KMS-11 (cell line): ENCODE measurements at regions not wholly inside any gene's neighbourhood (a gene's known extent, or its start where the extent isn't known, plus 50 kb on each side); places are given as distances from the start of the nearest gene placed in this dataset.

ENCODE experiments used
- H2AFZ ChIP-seq: fragments of 200-600 bp; sonication (generic); 2 replicates; pipeline ENCODE4 v1.6.1; 2016; ENCODE audit warnings: antibody characterized with exemption, mixed run types, low read depth
- H3K27ac ChIP-seq: fragments of 200-600 bp; sonication (generic); 2 replicates; pipeline ENCODE4 v1.6.1; 2016; ENCODE audit warnings: mild to moderate bottlenecking, mixed run types
- H3K27me3 ChIP-seq: fragments of 200-600 bp; sonication (generic); 2 replicates; pipeline ENCODE4 v1.6.1; 2017; ENCODE audit warnings: mild to moderate bottlenecking, low read depth, mixed run types, moderate library complexity; ENCODE audit not compliant: insufficient read depth
- H3K36me3 ChIP-seq: fragments of 200-600 bp; sonication (generic); 2 replicates; pipeline ENCODE4 v1.6.1; 2017; ENCODE audit warnings: mild to moderate bottlenecking, mixed run types; ENCODE audit not compliant: insufficient read depth
- H3K4me1 ChIP-seq: fragments of 200-600 bp; sonication (generic); 2 replicates; pipeline ENCODE4 v1.6.1; 2016; ENCODE audit warnings: mild to moderate bottlenecking, low read depth, mixed run types; ENCODE audit not compliant: poor library complexity, severe bottlenecking
- H3K4me2 ChIP-seq: fragments of 200-600 bp; sonication (generic); 2 replicates; pipeline ENCODE4 v1.7.0; 2016; ENCODE audit warnings: mild to moderate bottlenecking, mixed run types
- H3K4me3 ChIP-seq: fragments of 200-600 bp; sonication (generic); IDR thresholded peaks from 2 replicates; pipeline ENCODE4 v1.6.1; 2017; ENCODE audit warnings: low read depth, low read length, mixed read lengths; ENCODE audit not compliant: insufficient read depth
- H3K79me2 ChIP-seq: fragments of 200-600 bp; sonication (generic); 2 replicates; pipeline ENCODE4 v1.6.1; 2016; ENCODE audit warnings: low read depth, mixed run types; ENCODE audit not compliant: insufficient read depth
- H3K9ac ChIP-seq: fragments of 200-600 bp; sonication (generic); 2 replicates; pipeline ENCODE4 v1.6.1; 2016; ENCODE audit warnings: mild to moderate bottlenecking, mixed run types
- H4K20me1 ChIP-seq: fragments of 200-600 bp; sonication (generic); 2 replicates; pipeline ENCODE4 v1.6.1; 2016; ENCODE audit warnings: mild to moderate bottlenecking, mixed run types; ENCODE audit not compliant: insufficient read depth
- CTCF ChIP-seq: fragments of 200-600 bp; sonication (generic); conservative IDR thresholded peaks from 2 replicates; pipeline ENCODE4 v1.6.1; 2017; ENCODE audit warnings: low read depth, mild to moderate bottlenecking, antibody characterized with exemption, low read length, moderate library complexity, mixed read lengths

DNA sequence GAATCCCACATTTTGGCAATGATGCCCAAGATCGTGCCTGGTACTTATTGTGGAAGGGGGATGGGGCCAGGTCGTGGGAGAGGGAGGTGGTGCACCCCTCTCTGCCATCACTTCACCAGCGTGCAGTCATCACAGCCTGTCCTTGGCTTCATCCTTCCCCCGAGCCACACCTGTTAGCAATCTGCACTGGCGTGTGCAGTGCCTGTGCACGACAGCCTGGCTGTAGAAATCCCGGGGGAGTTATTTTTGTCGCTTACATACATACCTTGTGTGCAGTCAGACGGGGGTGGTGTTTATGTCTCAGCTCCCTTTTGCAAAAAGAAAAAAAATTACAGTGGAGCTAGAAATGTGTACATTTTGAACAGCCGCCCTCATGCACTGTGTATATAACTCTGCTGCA lies 216.0 kb downstream of the TLE3 start:
- no peak overlapping the region for H2AFZ ChIP-seq
- H3K9ac ChIP-seq = no peak overlapping the region
- H4K20me1 ChIP-seq = no peaks in the 10 kb centered on the region
- no peaks in the 10 kb centered on the region for H3K36me3 ChIP-seq
- no peak overlapping the region for H3K4me2 ChIP-seq
- H3K27me3 ChIP-seq = no peaks in the 10 kb centered on the region
- H3K79me2 ChIP-seq = no peaks in the 10 kb centered on the region
- H3K4me1 ChIP-seq = no peaks in the 10 kb centered on the region
- H3K4me3 ChIP-seq = no peak overlapping the region
- H3K27ac ChIP-seq = no peak overlapping the region
- no peak for TF ChIP-seq CTCF

DNA sequence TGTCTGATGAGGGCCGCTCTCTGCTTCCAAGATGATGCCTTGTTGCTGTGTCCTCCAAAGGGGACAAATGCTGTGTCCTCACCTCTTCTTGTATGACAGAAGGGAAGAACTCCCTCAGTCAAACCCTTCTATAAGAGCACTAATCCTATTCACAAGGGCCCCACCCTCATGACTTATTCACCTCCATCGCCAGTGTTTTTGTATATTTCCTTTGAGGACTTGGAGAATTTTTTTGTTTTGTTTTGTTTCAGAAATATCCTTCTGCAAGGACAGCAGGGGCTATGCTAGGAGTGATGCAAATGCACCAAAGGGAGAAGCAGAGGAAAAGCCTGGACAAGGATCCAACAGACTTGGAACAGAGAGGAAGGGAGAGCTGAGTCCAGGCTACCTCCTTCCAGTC lies 214.4 kb downstream of the TLE3 start:
- no peaks in the 10 kb centered on the region for H3K36me3 ChIP-seq
- H3K27me3 ChIP-seq = no peaks in the 10 kb centered on the region
- no peaks in the 10 kb centered on the region for H3K4me1 ChIP-seq
- H3K79me2 ChIP-seq = no peaks in the 10 kb centered on the region
- no peak overlapping the region for H3K4me2 ChIP-seq
- H2AFZ ChIP-seq = no peak overlapping the region
- no peak overlapping the region for H3K9ac ChIP-seq
- H3K4me3 ChIP-seq = no peak overlapping the region
- H3K27ac ChIP-seq = no peak overlapping the region
- no peaks in the 10 kb centered on the region for H4K20me1 ChIP-seq
- no peak for TF ChIP-seq CTCF

- H3K4me3 ChIP-seq = no peak overlapping the region
These were observed 212.4 kb downstream of the TLE3 start for GRCh38 chr15:69885173-69885955.

GRCh38 chr15:69887009-69887408 lies 210.7 kb downstream of the TLE3 start:
- Histone ChIP-seq H3K27ac (no peak overlapping the region), H3K4me2 (no peak overlapping the region), H2AFZ (no peak overlapping the region), H3K4me3 (no peak overlapping the region), H3K79me2 (no peaks in the 10 kb centered on the region), H3K36me3 (no peaks in the 10 kb centered on the region), H3K27me3 (no peaks in the 10 kb centered on the region), H4K20me1 (no peaks in the 10 kb centered on the region), H3K9ac (no peak overlapping the region), H3K4me1 (no peaks in the 10 kb centered on the region)
- no peak for TF ChIP-seq CTCF

More at GRCh38 chr15:69885173-69885955, 212.4 kb downstream of the TLE3 start:
- no peaks in the 10 kb centered on the region for H3K4me1 ChIP-seq
- H3K27me3 ChIP-seq = no peaks in the 10 kb centered on the region
- TF ChIP-seq CTCF = no peak
- no peaks in the 10 kb centered on the region for H3K36me3 ChIP-seq
- no peak overlapping the region for H3K27ac ChIP-seq
- no peaks in the 10 kb centered on the region for H3K79me2 ChIP-seq
- H3K9ac ChIP-seq = no peak overlapping the region
- no peak overlapping the region for H3K4me2 ChIP-seq
- no peak overlapping the region for H2AFZ ChIP-seq
- H4K20me1 ChIP-seq = no peaks in the 10 kb centered on the region
